GM13976 (cell line): ENCODE measurements at regions not wholly inside any gene's neighbourhood (a gene's known extent, or its start where the extent isn't known, plus 50 kb on each side); places are given as distances from the start of the nearest gene placed in this dataset.

Source experiments
- DNase-seq: peaks from one replicate; pipeline ENCODE4 v3.0.0; 2012; ENCODE audit warnings: low spot score
- CTCF ChIP-seq: IDR thresholded peaks from 2 replicates; pipeline ENCODE4 v1.5.1; 2012; ENCODE audit warnings: borderline replicate concordance, mild to moderate bottlenecking; ENCODE audit not compliant: insufficient read depth; ENCODE audit errors: extremely low read depth, missing control alignments, control extremely low read depth
- in situ Hi-C: fragments of 300-500 bp; cut with MboI; formaldehyde crosslinking; loops from one replicate; pipeline ENCODE4 v1.12.0; 2022; ENCODE audit warnings: low sequenced_read_pairs, mixed read lengths, inconsistent platforms; ENCODE audit not compliant: unreplicated experiment

GRCh38 chr12:13499008-13499407 is 302.5 kb downstream of the EMP1 start:
- in situ Hi-C loops: no loop called here
- no peak for DNase-seq
- TF ChIP-seq CTCF: no peak

DNA sequence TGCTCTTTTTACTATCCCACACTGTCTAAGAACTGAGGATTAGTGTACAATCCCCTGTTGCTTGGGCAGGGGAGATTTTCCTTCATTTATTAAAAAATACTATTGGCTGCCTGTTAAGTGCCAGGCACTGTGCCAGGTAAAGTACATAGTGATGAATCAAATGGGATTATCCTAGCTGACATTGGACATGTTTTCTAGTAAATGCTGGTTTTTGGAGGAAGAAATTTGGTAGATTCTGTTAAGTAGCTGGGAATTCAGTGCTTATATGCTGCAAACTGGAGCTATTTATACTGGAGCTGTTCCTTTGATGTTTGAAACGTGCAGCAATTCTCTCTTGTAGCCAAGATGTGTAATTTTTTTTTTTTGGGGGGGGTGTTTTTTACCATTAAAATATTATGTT is 299.6 kb downstream of the EMP1 start:
- no peak for TF ChIP-seq CTCF
- DNase-seq: no peak
- in situ Hi-C loops: no loop called here

GRCh38 chr12:13489246-13489645 is 292.7 kb downstream of the EMP1 start:
- TF ChIP-seq CTCF: no peak
- in situ Hi-C loops: no loop called here
- no peak for DNase-seq

DNA sequence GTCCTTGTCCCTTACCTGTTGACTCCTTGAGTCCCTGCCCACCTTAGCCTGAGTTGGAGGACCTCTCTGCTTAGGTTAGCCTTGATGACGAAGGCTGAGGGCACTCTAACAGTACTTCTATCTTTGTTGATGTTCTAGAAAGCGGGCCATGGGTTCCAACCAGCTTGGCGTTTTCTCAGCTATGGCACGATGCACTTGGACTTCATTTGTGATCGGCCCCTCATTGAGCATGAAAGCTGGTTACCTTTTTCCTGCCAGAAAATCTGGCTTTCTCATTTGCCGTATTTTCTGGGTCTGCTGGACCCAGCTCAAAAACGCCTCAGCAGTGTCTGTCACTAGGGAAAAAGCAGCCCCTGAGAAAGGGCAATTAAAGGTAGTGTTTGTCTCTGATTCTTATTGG is 290.8 kb downstream of the EMP1 start:
- in situ Hi-C loops: no loop called here
- DNase-seq: no peak
- no peak for TF ChIP-seq CTCF

DNA sequence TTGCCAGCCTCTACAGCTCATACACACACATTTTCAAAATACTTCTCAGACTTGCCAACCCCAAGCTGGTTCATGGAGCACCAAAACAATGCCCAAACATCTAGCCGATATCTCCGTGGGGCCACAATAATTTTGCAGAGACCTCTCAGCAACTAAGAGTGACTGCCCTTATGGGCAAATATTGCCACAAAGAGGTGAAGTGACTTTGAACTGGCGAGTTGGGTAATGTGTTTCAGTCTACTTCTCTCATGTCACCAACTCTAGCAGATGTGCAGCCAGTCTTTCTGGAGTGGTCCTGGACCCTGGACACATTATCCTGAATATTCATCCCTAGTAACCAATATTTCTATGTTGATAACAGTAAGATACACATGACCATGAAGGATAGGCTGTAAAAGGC is 290.3 kb downstream of the EMP1 start:
- in situ Hi-C loops: no loop called here

DNA sequence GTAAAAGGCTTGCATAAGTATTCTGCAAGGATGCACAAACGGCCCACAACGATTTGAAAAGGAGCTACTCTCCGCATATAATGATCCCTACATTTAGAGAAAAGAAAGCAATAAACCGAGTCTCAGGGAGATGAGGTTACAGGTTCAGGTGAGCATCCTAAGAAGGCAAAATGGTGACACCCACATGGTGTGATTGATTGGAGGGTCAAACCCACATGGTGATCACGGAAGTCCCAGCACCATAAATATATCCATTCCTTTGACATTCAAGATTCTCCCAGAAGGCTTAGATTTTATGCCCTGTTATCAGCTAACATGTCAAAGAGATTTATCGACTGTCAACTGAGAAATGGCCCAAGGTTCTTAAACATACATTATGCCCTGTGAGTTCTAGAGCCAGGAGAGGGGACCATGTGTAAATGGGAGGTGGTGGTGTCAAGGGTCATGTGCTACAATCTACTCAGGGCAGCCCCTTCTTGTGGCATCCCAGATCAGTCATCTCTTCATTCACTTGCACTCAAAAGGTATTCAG is 282.2 kb downstream of the EMP1 start:
- in situ Hi-C loops: no loop called here
- no peak for TF ChIP-seq CTCF
- no peak for DNase-seq

More for the DNA sequence above, 290.3 kb downstream of the EMP1 start:
- no peak for TF ChIP-seq CTCF
- DNase-seq: no peak

GRCh38 chr12:13474381-13474780 is 277.9 kb downstream of the EMP1 start:
- TF ChIP-seq CTCF: no peak
- DNase-seq: no peak
- in situ Hi-C loops: no loop called here
